Activated gamma-delta T cell treated with Interleukin-2 at 50 U/mL for 16 hours (primary cell): ENCODE measurements at regions not wholly inside any gene's neighbourhood (a gene's known extent, or its start where the extent isn't known, plus 50 kb on each side); places are given as distances from the start of the nearest gene placed in this dataset.
"Not testable (repeated sequence)": the region's sequence is repeated elsewhere in the genome, so short reads cannot be mapped to it uniquely, and the experiment has no call there.

Experiments
- DNase-seq: peaks from one replicate; pipeline ENCODE4 v3.0.0-alpha.2; 2020

DNA sequence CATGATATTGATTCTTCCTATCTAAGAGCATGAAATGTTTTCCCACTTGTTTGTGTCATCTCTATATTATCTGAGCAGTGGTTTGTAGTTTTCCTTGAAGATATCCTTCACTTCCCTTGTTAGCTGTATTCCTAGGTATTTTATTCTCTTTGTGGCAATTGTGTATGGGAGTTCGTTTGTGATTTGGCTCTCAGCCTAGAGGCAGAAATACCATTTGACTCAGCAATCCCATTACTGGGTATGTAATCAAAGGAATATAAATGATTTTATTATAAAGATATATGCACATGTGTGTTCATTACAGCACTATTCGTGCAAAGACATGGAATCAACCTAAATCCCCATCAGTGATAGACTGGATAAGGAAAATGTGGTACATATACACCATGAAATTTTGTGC lies 172.7 kb upstream of the IL15 start:
- no peak for DNase-seq

DNA sequence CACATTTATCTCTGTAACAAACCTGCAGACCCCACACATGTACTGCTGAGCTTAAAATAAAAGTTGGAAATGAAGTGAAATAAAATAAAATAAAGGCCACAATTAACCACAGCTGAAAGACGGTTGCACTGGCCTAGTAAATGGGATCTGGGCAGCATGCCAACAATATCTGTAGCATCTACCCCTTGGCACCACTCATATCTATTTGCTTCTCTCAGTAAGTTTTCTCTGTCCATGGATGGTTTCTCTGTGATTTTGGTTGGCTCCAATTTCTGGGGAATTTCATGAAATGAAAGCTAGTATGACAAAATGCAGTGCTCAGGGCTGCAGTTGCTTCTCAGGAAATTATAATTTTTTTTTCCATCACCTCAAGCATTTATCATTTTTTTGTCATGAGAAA lies 172.0 kb upstream of the IL15 start:
- no peak for DNase-seq

DNA sequence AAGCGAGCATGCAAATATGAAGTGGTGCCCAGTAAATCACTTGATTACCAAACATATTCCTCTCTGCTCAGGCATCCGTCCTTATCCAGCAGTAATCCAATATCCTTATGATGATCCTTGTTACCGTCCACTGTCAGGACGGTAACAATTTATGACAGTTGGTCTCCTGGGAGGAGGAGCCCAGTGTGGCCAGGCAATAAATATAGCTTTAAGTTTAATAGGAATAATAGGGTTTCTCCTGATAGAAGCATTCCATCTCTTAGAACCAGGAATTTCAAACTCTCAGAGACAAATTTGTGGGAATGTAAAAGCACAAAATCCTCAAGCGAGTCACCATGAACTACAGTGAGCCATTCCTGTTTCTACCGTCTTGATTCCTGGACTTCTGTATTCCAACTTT lies 171.2 kb upstream of the IL15 start:
- no peak for DNase-seq

DNA sequence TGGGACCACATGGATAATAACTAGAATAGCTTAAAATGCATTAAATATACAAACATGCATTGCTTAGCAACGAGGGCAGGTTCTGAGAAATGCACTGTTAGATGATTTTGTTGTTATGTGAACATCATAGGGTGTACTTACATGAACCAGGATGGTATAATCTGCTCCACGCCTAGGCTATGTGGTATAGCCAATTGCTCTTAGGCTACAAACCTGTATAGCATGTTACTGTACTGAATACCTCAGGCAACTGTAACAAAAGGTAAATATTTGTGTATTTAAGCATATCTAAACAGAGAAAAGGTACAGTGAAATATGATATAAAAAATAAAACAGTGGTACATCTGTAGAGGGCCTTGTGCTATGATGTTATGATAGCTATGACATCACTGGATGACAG lies 169.2 kb upstream of the IL15 start:
- no peak for DNase-seq

DNA sequence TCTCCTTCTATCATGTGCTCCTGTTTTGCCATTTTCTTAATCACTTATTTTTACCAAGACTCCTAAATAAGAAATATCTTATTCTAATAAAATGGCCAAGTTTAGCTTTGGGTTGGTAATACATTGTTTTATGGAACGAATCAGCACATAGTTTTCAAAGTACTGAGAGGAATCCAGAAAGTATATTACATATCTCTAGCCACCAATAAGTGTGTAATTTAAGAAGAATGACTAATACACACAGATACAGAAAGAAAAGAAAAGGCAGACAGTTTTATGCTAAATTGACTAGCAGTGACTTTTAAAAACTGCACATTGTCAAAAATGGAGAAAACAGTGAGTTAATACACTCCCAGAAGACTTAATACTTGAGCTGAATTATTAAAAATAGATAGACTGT lies 167.0 kb upstream of the IL15 start:
- DNase-seq = no peak

DNA sequence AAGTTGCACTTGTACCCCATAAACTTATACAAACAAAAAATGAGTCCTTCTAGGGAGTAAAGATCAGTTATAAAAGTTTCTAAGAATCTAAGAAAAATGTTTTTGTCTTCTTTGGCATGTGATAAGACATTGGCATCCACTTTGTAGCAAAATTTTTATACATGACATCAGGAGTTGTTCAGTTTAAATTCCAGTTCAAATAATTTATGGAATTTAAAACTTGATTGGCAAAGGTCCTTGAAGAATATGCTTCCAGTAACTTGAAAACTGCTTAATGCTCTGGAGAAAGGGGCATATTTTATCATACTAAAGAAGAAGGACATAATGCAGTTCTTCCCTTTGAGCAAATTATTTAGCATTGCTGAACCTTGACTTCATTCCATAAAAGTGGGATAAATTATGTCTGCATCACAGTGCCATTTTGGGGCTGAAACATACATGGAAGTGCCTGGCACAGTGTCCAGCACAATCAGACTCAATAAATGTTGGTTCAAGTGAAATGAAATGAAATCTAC lies 163.3 kb upstream of the IL15 start:
- DNase-seq = no peak

DNA sequence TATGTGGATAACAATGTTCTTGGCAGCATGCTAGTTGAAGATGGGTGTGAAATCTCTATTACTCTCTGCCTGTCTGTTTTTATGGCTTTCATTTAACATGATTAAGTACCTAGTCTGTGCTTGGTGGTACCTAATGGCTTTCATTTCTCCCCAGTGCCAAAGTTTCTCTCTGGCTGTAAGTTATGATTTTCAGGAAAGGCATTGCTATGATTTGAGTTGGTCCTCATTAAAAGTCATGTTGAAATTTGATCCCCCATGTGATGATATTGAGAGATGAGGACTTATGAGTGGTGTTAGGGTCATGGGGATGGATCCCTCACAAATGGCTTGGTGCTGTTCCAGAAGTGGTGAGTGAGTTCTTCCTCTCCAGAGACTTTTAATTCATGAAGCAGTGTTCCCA lies 162.4 kb upstream of the IL15 start:
- DNase-seq = no peak

DNA sequence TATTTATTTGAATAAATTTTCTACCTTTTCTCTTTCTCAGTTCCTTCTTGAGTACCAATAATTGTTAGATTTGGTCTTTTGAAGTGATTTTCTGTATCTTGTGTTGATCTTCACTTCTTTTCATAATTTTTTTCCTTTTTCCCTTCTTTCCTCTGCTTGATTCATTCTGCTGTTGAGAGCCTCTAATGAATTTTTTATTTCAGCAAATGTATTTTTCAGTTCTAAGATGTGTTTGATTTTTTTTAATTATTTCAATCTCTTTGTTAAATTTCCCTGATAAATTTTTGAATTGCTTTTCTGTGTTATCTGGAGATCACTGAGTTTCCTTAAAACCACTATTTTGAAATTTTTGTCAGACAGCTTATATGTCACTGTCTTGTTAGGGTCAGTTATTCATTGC lies 155.4 kb upstream of the IL15 start:
- DNase-seq = no peak

DNA sequence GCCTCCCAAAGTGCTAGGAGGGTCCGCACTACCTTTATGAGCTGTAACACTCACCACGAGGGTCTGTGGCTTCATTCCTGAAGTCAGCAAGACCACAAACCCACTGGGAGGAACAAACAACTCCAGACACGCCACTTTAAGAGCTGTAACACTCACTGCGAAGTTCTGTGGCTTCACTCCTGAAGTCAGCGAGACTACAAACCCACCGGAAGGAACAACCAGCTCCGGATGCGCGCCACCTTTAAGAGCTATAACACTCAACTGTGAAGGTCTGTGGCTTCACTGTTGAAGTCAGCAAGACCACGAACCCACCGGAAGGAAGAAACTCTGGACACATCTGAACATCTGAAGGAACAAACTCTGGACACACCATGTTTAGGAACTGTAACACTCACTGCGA lies 152.1 kb upstream of the IL15 start:
- DNase-seq = not testable (repeated sequence)

DNA sequence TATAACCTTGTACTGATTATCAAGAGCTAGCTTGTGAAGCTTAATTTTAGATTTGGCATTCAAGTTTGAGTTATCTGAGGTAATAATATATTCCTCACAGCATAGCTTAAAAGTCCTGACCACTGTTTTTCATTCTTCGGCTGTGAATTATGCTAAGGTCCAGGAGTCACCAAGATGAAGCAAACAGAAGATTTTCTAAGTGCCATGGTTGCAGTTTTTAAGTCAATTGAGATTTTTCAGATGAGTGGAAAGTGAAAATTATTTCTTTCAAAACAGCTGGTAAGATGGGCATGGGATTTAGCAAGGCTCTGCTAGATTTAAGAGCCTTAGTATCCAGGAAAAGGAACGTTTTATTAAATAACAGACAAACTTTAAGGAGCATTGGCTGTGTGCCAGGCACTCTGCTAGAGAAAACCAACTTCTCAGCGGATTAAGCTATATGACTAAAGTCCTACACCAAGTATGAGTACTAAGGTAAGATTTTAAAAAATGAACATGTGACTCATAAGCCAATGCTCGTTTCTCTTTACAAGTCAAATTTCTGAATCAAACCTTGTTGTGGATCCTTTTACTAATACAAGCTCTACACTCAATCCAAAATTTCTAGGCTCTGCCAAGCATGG lies 149.9 kb upstream of the IL15 start:
- no peak for DNase-seq

DNA sequence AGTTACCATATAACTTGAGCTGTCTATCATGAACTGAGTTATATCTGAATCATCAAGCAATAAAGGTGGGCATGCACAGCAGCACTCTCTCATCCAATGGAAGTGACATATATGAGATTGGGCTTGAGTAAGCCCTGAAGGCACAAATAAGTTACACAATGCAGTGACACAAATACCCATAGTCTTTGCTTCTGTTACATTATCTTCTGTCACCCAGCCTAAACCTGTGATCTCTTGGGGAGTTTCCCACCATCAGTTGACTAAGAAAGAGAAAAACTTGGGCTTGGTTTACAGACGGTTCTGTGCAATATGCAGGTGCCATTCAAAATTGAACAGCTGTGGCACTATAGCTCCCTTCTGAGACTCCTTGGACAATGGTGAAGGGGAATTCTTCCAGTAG lies 138.8 kb upstream of the IL15 start:
- DNase-seq = no peak

DNA sequence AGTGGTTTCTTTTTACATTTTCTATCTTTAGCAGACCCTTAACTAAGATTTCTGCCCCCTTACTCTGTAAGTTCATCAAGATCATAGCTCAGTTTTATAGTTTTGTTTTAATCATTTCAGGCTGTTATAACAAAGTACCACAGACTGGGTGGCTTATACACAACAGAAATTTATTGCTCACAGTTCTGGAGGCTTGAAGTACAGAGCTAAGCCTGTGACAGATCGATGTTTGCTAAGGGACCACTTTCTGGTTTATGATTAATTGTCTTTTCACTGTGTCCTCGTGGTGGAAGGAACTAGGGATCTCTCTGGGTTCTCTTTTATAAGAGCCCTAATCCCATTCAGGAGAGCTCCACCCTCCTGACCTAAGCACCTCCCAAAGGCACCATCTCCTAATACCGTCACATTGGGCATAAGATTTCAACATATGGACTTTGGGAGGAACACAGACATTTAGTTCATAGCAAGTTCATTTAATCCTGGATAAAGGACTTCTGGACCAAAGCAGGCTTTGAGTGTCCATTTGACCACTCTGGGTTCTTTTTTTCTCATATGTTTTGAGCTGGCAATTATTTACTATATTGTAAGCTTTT lies 137.0 kb upstream of the IL15 start:
- no peak for DNase-seq

DNA sequence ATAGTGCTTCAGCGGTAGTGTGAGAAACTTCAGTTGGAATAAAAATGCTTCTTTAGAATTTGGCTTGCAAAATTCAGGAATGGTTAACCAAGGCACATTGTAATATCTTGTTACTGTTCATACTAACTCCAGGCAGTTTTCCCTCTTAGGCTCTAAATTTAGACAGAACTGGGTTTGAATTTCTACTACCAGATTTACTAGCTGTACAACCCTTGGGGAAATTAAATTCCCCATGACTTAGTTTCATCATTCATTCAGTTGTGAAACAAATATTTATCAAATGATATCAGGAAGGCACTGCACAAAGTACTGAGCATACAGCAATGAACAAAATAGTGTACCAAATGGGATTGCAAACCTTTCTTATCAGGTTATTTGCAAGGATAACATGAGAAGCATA lies 135.0 kb upstream of the IL15 start:
- no peak for DNase-seq

DNA sequence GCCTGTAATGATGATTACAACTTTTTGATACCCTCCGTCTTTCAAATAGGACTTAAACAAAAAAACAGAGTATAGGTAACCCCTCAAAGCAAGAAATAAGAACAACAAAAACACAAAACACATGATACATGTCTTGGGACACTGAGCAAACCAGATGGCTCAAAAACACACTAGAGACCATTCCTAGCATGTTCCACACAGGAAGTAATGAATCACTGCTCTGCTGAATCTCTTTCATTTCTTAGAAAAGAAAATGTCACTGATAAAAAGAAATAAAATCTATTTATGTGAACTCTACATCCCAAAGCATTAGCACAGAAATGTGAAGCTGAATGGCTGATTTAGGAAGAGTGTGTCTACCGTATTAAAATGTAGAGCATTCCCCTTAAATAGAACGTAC lies 134.5 kb upstream of the IL15 start:
- no peak for DNase-seq

DNA sequence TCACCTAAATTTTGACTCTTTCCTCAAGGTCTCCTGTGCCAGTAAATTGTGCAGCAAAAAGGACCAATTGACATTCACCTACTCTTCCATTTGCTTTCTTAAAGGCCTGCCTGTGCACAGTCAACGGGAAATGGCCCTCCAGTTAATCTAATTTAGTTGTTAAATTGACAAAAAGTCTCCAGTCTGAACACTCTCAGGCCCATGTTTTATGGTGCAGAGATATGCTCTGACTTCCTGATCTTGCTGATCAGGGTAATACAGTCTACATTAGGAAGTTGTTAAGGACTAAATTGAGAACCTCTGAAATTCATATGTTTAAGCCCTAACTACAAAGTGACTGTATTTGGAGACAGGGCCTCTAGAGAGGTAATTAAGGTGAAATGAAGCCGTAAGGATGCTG lies 133.6 kb upstream of the IL15 start:
- DNase-seq = no peak

DNA sequence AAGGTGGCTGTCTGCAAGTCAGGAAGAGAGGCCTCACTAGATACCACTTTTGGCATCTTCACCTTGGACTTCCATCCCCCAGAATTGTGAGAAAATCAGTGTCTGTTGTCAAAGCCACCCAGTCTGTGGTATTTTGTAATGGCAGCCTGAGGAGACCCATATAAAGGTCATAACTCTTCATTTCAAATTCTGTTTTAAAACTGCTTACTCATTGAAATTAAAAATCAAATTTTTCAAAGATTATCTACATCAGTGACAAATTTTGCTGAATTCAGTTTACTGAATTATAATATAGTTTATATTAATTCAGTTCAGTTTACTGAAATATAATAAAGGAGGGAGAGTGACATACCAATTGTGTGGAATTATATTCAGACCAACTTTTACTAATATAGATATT lies 133.1 kb upstream of the IL15 start:
- no peak for DNase-seq

DNA sequence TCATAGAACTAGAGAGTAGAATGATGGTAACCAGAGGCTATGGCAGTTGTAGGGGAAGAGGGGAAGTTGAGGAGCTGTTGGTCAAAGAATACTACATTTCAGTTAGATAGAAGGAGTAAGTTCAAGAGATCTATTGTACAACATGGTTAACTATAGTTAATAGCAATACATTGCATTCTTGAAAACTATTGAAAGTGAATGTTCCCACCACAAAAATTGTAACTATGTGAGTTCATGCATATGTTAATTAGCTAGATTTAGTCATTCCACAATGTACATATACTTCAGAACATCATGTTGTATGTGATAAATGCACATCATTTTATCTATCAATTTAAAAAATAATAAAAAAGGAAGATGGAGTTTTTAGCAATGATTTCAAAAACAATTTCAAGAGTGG lies 125.3 kb upstream of the IL15 start:
- no peak for DNase-seq

DNA sequence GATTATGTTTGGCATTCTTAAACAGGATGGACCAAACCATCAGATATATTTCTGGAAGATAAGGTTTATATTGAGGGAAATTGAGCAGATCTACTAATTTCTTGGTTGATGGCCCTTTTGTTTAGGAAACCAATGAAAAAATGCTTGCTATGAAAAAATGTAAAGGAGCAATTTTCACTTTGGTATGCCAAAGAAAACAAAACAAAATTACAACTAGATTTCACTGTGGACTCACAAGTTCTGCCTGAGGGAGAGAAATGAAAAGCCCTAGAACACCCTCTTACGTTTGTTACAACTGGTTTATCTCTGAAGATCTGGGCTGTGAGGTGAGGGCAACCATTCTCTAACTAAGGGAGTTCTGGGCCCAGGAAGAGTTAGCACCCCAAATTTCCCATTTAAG lies 122.5 kb upstream of the IL15 start:
- no peak for DNase-seq

DNA sequence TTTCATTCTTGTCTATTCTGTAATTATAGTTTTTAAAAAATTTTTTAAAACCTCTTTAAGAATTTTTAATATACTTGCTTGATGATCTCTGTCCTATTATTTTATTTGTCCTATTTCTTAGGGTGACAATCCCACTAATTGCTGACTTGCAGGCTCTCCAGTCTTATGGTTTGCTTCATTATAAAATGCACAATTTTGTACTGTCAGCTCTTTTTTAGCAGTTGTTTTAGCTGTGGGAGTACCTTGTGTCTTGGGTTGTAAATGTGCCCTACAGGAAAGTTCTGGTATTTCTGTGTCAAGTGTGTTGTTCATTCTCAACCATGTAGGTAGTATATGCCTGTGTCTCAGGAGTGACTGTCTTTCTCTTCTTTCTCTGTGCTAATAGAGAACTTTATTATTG lies 118.2 kb upstream of the IL15 start:
- DNase-seq = no peak

DNA sequence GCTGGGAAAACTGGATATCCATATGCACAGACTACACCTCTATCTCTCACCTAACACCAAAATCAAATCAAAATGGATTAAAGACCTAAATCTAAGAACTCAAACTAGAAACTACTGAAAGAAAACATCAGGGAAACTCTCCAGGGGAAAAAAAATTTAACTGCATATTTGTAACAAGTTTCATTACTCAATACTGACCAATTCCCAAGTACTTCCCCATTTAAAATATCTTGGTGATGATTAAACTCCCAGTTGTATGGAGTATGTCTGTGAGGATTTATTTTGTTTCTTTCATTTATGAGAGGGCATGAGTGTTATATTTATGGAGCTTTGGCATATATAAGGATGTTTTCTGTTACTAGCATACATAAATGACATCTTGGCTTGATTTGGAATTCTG lies 112.3 kb upstream of the IL15 start:
- DNase-seq = no peak

DNA sequence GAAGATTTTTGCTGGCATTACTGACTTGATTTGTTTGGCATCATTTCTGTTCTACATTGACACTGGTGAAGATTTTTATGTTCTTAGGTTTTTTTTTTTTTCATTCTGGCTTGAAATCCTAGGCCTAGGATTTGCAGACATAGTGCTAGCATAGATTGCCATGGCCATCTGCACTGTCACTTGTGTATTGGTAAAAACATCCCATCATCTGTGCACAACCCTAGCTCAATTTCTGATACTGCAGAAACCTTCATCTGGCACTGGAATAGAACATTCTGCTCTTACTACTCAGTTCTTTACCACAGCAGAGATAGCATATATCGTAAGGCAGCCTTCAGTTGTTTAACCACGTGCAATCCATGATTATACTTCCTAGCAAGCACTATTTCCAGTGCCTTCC lies 111.5 kb upstream of the IL15 start:
- no peak for DNase-seq

DNA sequence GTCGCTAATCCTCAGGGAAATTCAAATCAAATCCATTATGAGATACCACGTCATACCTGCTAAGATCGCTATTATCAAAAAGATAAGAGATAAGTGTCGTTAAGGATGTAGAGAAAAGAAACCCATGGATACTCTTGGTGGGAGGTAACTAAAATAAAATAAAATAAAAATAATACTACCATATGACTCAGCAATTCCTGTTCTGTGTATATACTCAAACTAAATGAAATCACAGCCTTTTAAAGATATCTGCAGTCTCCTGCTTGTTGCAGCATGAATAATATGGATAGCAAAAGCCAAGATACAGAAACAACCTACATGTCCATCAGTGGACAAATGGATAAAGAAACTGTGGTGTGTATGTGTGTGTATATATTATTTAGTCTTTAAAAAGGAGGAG lies 105.8 kb upstream of the IL15 start:
- DNase-seq = no peak

DNA sequence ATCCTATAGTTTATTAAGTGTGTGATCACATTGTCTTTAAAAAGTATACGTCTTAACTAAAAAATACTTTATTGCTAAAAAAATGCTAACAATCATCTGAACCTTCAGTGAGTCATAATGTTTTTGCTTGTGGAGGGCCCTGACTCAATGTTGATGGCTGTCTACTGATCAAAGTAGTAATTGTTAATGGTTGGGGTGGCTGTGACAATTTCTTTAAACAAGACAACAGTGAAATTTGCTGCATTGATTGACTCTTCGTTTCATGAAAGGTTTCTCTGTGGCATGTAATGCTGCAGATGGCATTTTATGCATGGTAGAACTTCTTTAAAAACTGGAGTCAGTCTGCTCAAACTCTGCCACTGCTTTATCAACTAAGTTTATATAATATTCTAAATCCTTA lies 101.4 kb upstream of the IL15 start:
- no peak for DNase-seq

DNA sequence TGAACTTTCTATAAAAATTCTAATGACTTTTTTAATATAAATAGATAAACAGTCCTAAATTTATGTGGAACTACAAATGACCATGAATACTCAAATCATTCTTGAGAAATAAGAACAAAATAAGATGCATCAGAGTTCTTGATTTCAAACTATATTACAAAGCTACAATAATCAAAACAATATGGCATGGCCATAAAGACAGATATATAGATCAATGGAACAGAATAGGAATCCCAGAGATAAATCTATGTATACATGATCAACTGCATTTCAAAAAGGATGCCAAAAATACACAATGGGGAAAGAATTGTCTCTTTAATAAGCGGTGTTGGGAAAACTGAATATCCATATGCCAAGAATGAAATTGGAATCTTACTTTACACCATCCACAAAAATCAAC lies 98.4 kb upstream of the IL15 start:
- no peak for DNase-seq

DNA sequence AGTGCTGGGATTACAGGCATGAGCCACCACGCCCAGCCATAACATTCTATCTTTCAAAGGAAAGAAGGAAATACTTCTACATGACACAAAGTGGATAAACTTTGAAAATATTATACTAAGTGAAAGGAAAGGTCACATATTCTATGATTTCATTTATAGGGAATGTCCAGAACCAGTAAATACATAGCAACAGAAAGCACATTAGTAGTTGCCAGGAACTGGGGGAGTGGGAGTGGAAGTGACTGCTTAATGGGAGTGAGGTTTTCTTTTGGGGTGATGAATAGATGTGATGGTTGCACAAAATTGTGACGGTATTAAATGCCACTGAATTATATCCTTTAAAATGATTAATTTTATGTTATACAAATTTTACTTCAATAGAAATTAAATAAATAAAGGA lies 95.7 kb upstream of the IL15 start:
- no peak for DNase-seq
